Caco-2 (cell line): ENCODE measurements at regions not wholly inside any gene's neighbourhood (a gene's known extent, or its start where the extent isn't known, plus 50 kb on each side); places are given as distances from the start of the nearest gene placed in this dataset.

Source experiments
- BruUV-seq: library from RNA; stranded (reverse); fragments of 400-500 nt; replicated peaks from 2 replicates; lab custom pipeline; 2021; lab: Mats Ljungman, UMichigan
- CTCF ChIA-PET: fragments of 300-600 bp; sonication (Branson Sonifier 250); formaldehyde crosslinking; loops from one replicate; lab custom pipeline; 2022; ENCODE audit warnings: antibody characterized with exemption; lab: Charles Lee
- POLR2A ChIA-PET: fragments of 300-600 bp; sonication (Branson Sonifier 250); formaldehyde crosslinking; loops from one replicate; lab custom pipeline; 2022; ENCODE audit warnings: antibody characterized with exemption; lab: Charles Lee
- DNase-seq, 2 experiments: peaks; one replicate each; pipeline versions ENCODE4 v3.0.0 to v3.0.0-alpha.2; 2020 to 2022
- H3K27me3 ChIP-seq: replicated peaks from 2 replicates; pipeline ENCODE4 v1.6.0; 2011; ENCODE audit warnings: low read length; ENCODE audit not compliant: control insufficient read depth, insufficient read depth
- H3K36me3 ChIP-seq: 2 replicates; pipeline ENCODE4 v1.5.1; 2011; ENCODE audit warnings: low read length; ENCODE audit not compliant: control insufficient read depth, insufficient read depth
- H3K4me1 ChIP-seq: fragments of 250-450 bp; sonication (Bioruptor Pico); 2 replicates; pipeline ENCODE4 v1.5.1; 2020; ENCODE audit warnings: mild to moderate bottlenecking
- H3K4me3 ChIP-seq: 2 replicates; pipeline ENCODE4 v1.5.1; 2011; ENCODE audit warnings: low read depth, mild to moderate bottlenecking, control low read depth, low read length
- H3K9me3 ChIP-seq: fragments of 250-450 bp; sonication (Bioruptor Pico); 2 replicates; pipeline ENCODE4 v1.5.1; 2020; ENCODE audit warnings: mild to moderate bottlenecking, moderate library complexity
- H3K27ac Mint-ChIP-seq: one replicate; pipeline ENCODE4 v1.8.0; 2022; ENCODE audit warnings: mixed read lengths; ENCODE audit not compliant: unreplicated experiment
- H3K27me3 Mint-ChIP-seq: one replicate; pipeline ENCODE4 v1.8.0; 2022; ENCODE audit warnings: mixed read lengths; ENCODE audit not compliant: insufficient read depth, unreplicated experiment
- H3K36me3 Mint-ChIP-seq: one replicate; pipeline ENCODE4 v1.8.0; 2022; ENCODE audit warnings: mild to moderate bottlenecking, mixed read lengths; ENCODE audit not compliant: insufficient read depth, unreplicated experiment
- H3K4me1 Mint-ChIP-seq: one replicate; pipeline ENCODE4 v1.8.0; 2022; ENCODE audit warnings: low read depth, mixed read lengths; ENCODE audit not compliant: unreplicated experiment
- H3K4me3 Mint-ChIP-seq: one replicate; pipeline ENCODE4 v1.8.0; 2022; ENCODE audit warnings: mild to moderate bottlenecking, moderate library complexity, mixed read lengths; ENCODE audit not compliant: unreplicated experiment
- H3K9me3 Mint-ChIP-seq: one replicate; pipeline ENCODE4 v1.8.0; 2022; ENCODE audit warnings: mixed read lengths; ENCODE audit not compliant: unreplicated experiment
- CTCF ChIP-seq, 2 experiments: fragments of 200-600 bp in 1 of 2; IDR thresholded peaks; 1 replicate in 1 of 2; 2 replicates in 1 of 2; pipeline versions ENCODE4 v1.5.1 to v1.8.0; 2011 to 2022; ENCODE audit warnings: antibody characterized with exemption in 1 of 2, control low read depth in 1 of 2, inconsistent platforms in 1 of 2, low read depth in 1 of 2, low read length in 1 of 2, mild to moderate bottlenecking in 1 of 2, moderate library complexity in 1 of 2; ENCODE audit not compliant: insufficient read depth in 1 of 2, severe bottlenecking in 1 of 2, unreplicated experiment in 1 of 2
- intact Hi-C: fragments of 100-400 bp; cut with micrococcal nuclease; formaldehyde crosslinking; loops from one replicate; pipeline ENCODE4 v1.10.0; 2022; ENCODE audit not compliant: unreplicated experiment

GRCh38 chr3:109242187-109242523, 74.2 kb downstream of the DPPA2 start:
- no TSS peak for BruUV-seq
- Mint-ChIP-seq H3K4me1 (no peaks in the 10 kb centered on the region), H3K9me3 (peaks cover 5% of the 10 kb centered on the region), H3K27ac (no peak overlapping the region), H3K36me3 (no peaks in the 10 kb centered on the region), H3K27me3 (no peaks in the 10 kb centered on the region), H3K4me3 (no peak overlapping the region)
- intact Hi-C loops, result no loop called here
- Histone ChIP-seq H3K36me3 (no peaks in the 10 kb centered on the region), H3K4me3 (no peak overlapping the region), H3K9me3 (no peaks in the 10 kb centered on the region), H3K27me3 (no peaks in the 10 kb centered on the region), H3K4me1 (no peaks in the 10 kb centered on the region)
- TF ChIP-seq CTCF (IDR thresholded peaks at IDR 0.05; ENCODE audit: insufficient read depth in 1 of 2, low read depth in 1 of 2, low read length in 1 of 2, severe bottlenecking in 1 of 2, unreplicated experiment in 1 of 2), result no peak
- DNase-seq, result no peak
- CTCF ChIA-PET, result no interaction called here
- POLR2A ChIA-PET, result no interaction called here
